Raji (cell line): ENCODE measurements at regions not wholly inside any gene's neighbourhood (a gene's known extent, or its start where the extent isn't known, plus 50 kb on each side); places are given as distances from the start of the nearest gene placed in this dataset.

Experiments
- POLR2A ChIP-seq: IDR thresholded peaks from 2 replicates; pipeline ENCODE4 v1.6.1; 2011; ENCODE audit warnings: low read depth, low read length, control low read depth; ENCODE audit not compliant: insufficient read depth

DNA sequence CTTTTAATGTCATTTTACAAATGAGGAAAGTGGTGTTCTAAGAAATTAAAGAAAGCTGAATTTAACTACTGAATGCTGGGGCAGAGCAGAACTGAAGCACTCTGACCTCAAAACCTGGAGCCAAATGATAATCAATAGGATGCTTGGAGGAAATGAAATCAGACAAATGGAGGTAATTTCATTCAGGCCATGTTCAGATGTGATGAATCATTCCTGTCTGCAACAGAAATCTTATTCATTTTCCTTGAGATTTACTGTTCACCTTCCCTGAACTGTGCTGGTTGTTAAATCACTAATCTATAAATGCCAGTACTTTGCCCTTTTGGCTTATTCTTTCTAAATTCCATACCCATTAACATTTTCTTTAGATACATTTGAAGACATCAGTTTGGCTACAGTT lies 85.6 kb upstream of the SNX7 start:
- no peak for TF ChIP-seq POLR2A

GRCh38 chr1:98565951-98566350 lies 95.6 kb upstream of the SNX7 start:
- TF ChIP-seq POLR2A, result no peak

- no peak for TF ChIP-seq POLR2A
Observed at GRCh38 chr1:98559291-98559690, 102.2 kb upstream of the SNX7 start.

GRCh38 chr1:98557895-98558294 lies 103.6 kb upstream of the SNX7 start:
- no peak for TF ChIP-seq POLR2A

- TF ChIP-seq POLR2A, result no peak
Observed at GRCh38 chr1:98556521-98557158, 104.9 kb upstream of the SNX7 start.

- no peak for TF ChIP-seq POLR2A
Observed at GRCh38 chr1:98555814-98556213, 105.7 kb upstream of the SNX7 start.

DNA sequence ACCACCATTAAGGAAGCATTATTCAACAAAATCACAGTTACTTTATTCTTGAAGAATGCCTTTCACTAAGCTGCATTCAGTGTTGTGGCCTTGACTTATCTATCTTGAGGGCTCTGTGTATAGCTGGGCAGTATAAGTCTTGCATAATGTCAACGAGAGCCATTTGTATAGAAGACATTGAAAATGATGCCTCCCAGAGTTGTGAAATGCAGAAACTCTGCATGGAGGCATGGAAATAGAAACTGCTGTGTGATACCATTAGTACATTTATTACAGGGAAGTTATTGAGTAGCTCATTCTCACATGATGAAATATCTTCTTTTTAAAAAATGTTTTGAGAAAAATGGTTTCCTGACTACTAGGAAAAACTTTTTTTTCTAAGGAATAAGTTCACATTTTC lies 111.4 kb upstream of the SNX7 start:
- TF ChIP-seq POLR2A, result no peak

DNA sequence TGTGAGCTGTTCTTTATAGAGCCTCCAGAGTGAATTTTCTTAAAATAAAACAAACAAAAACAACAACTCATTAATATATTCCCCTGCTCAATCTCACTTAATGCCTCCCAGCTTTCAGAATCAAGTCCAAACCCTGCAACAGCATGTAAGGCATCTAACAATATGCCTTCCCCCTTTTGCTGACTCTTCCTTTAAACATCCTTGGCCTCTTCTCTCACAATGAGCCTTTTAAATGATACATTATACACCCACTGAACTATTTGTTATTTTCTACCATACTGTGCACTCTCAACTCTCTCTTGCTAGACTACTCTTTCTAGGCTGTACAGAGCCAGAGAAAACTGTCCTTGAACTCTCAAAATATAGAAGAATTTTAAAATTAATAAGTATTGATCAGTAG lies 115.2 kb upstream of the SNX7 start:
- TF ChIP-seq POLR2A, result no peak

GRCh38 chr1:98538106-98538505 lies 123.4 kb upstream of the SNX7 start:
- TF ChIP-seq POLR2A, result no peak

GRCh38 chr1:98523256-98523655 lies 138.3 kb upstream of the SNX7 start:
- no peak for TF ChIP-seq POLR2A

- no peak for TF ChIP-seq POLR2A
Observed at GRCh38 chr1:98516306-98516705, 145.2 kb upstream of the SNX7 start.

- no peak for TF ChIP-seq POLR2A
Observed at GRCh38 chr1:98515744-98516143, 145.8 kb upstream of the SNX7 start.

- no peak for TF ChIP-seq POLR2A
Observed at GRCh38 chr1:98503771-98504170, 157.8 kb upstream of the SNX7 start.

DNA sequence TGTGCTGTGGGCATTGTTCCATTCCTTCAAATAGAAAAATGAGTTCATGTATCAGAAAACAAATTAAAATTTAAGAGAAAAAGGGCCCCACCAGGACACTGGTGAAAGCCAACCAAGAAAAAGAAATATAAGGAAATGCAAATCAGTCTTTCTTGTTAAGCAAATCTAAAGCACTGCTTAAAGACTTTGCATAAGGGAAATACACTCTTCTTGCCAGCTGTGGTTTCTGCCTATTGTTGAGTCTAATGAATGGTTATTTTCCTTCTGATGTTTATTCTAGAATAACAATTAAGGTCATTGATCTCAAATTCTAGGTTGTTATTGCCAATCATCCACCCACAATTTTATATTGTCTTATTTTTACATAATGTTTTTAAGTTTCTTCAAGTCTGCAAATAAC lies 158.6 kb upstream of the SNX7 start:
- TF ChIP-seq POLR2A, result no peak

- no peak for TF ChIP-seq POLR2A
Observed at GRCh38 chr1:98500324-98500723, 161.2 kb upstream of the SNX7 start.

DNA sequence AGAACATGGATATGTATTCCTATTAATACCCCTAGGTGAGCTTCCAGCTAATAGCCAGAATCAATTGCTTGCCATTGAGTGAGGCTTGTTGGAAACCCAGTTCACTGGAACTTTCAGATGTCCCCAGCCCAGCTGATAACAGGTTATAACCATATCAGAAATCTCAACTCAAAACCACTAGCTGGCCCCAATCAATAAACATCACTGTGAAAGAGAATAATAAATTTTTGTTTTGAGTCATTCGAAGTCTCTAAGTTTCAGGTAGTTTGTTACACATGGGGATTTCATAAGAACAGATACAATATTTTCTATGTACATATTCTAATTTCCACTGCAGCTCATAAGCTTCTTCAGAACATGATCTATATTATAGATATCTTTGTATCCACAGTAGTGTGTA lies 162.9 kb upstream of the SNX7 start:
- TF ChIP-seq POLR2A, result no peak

GRCh38 chr1:98497497-98497896 lies 164.0 kb upstream of the SNX7 start:
- no peak for TF ChIP-seq POLR2A
